ENCODE measurements at regions not wholly inside any gene's neighbourhood (a gene's known extent, or its start where the extent isn't known, plus 50 kb on each side); places are given as distances from the start of the nearest gene placed in this dataset.

- H3K27me3 ChIP-seq (ENCODE audit: insufficient read depth, low read depth, severe bottlenecking): no peaks in the 10 kb centered on the region
- no peak for DNase-seq
- TF ChIP-seq, protein P1, sequence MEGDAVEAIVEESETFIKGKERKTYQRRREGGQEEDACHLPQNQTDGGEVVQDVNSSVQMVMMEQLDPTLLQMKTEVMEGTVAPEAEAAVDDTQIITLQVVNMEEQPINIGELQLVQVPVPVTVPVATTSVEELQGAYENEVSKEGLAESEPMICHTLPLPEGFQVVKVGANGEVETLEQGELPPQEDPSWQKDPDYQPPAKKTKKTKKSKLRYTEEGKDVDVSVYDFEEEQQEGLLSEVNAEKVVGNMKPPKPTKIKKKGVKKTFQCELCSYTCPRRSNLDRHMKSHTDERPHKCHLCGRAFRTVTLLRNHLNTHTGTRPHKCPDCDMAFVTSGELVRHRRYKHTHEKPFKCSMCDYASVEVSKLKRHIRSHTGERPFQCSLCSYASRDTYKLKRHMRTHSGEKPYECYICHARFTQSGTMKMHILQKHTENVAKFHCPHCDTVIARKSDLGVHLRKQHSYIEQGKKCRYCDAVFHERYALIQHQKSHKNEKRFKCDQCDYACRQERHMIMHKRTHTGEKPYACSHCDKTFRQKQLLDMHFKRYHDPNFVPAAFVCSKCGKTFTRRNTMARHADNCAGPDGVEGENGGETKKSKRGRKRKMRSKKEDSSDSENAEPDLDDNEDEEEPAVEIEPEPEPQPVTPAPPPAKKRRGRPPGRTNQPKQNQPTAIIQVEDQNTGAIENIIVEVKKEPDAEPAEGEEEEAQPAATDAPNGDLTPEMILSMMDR (IDR thresholded peaks at IDR 0.05; ENCODE audit: low read depth, low read length): no peak
- no peaks in the 10 kb centered on the region for H3K9me3 ChIP-seq (ENCODE audit: severe bottlenecking)
- no peaks in the 10 kb centered on the region for H3K36me3 ChIP-seq
- H3K27ac ChIP-seq: no peak overlapping the region
- no peak overlapping the region for H3K4me3 ChIP-seq (ENCODE audit: low read depth, low read length)
Observed at GRCh38 chr2:164151522-164151921, 415.7 kb upstream of the FIGN start.

- DNase-seq: no peak
- TF ChIP-seq, protein P1 (IDR thresholded peaks at IDR 0.05; ENCODE audit: low read depth, low read length): no peak
- Histone ChIP-seq H3K27me3 (ENCODE audit: insufficient read depth, low read depth, severe bottlenecking) (no peaks in the 10 kb centered on the region), H3K27ac (no peak overlapping the region), H3K9me3 (ENCODE audit: severe bottlenecking) (no peaks in the 10 kb centered on the region), H3K36me3 (no peaks in the 10 kb centered on the region), H3K4me3 (ENCODE audit: low read depth, low read length) (no peak overlapping the region)
Observed at GRCh38 chr2:164150604-164151003, 414.8 kb upstream of the FIGN start.

DNA sequence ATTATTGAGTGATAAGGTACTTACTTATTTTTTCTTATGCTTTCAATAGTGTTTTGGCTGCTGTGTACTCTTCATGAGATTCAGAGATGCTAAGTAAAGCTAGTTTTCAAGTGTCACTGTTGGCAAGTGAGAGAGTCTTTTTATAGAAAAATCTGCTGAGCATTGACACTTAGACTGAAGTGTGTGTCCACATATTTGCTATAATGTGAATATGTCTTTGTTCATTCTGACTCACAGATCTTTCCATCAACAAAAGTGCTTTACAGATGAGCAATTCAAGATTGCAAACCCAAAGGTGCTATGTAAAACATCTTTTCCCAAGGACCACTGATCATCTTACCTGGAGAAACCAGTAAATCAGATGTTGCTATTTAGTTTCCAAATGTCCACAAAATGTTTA lies 410.6 kb upstream of the FIGN start:
- no peak overlapping the region for H3K4me3 ChIP-seq (ENCODE audit: low read depth, low read length)
- no peak for DNase-seq
- no peaks in the 10 kb centered on the region for H3K9me3 ChIP-seq (ENCODE audit: severe bottlenecking)
- H3K36me3 ChIP-seq: no peaks in the 10 kb centered on the region
- no peaks in the 10 kb centered on the region for H3K27me3 ChIP-seq (ENCODE audit: insufficient read depth, low read depth, severe bottlenecking)
- no peak overlapping the region for H3K27ac ChIP-seq
- TF ChIP-seq, protein P1 (IDR thresholded peaks at IDR 0.05; ENCODE audit: low read depth, low read length): no peak

GRCh38 chr2:164145093-164145987 lies 409.5 kb upstream of the FIGN start:
- TF ChIP-seq, protein P1 (IDR thresholded peaks at IDR 0.05; ENCODE audit: low read depth, low read length): no peak
- Histone ChIP-seq H3K27ac (no peak overlapping the region), H3K27me3 (ENCODE audit: insufficient read depth, low read depth, severe bottlenecking) (no peaks in the 10 kb centered on the region), H3K9me3 (ENCODE audit: severe bottlenecking) (no peaks in the 10 kb centered on the region), H3K36me3 (no peaks in the 10 kb centered on the region), H3K4me3 (ENCODE audit: low read depth, low read length) (no peak overlapping the region)
- DNase-seq: no peak

- no peak for DNase-seq
- TF ChIP-seq, protein P1 (IDR thresholded peaks at IDR 0.05; ENCODE audit: low read depth, low read length): no peak
- H3K36me3 ChIP-seq: no peaks in the 10 kb centered on the region
Observed at GRCh38 chr2:164143183-164143930, 407.5 kb upstream of the FIGN start.

More at GRCh38 chr2:164143183-164143930, 407.5 kb upstream of the FIGN start:
- Histone ChIP-seq H3K9me3 (ENCODE audit: severe bottlenecking) (no peaks in the 10 kb centered on the region), H3K27me3 (ENCODE audit: insufficient read depth, low read depth, severe bottlenecking) (no peaks in the 10 kb centered on the region), H3K4me3 (ENCODE audit: low read depth, low read length) (no peak overlapping the region), H3K27ac (no peak overlapping the region)

Data from WERI-Rb-1 (cell line).